Neural cell (in vitro differentiated cells): ENCODE measurements at regions not wholly inside any gene's neighbourhood (a gene's known extent, or its start where the extent isn't known, plus 50 kb on each side); places are given as distances from the start of the nearest gene placed in this dataset.

ENCODE experiments used
- H2AFZ ChIP-seq: fragments of 200-600, 300-800 bp; sonication (generic), shearing (Covaris generic); 2 replicates; pipeline ENCODE4 v1.6.0; 2014; ENCODE audit warnings: low read depth, mild to moderate bottlenecking, antibody characterized with exemption, low read length, moderate library complexity
- H3F3A ChIP-seq: fragments of 200-600 bp; shearing (Covaris generic); 2 replicates; pipeline ENCODE4 v1.6.1; 2016; ENCODE audit warnings: mild to moderate bottlenecking, moderate library complexity, mixed read lengths, antibody characterized with exemption, low read length; ENCODE audit not compliant: insufficient read depth, poor library complexity, severe bottlenecking
- H3K27ac ChIP-seq: fragments of 200-600, 300-800 bp; sonication (generic), shearing (Covaris generic); 2 replicates; pipeline ENCODE4 v1.5.1; 2014; ENCODE audit warnings: mild to moderate bottlenecking, low read length, moderate library complexity
- H3K27me3 ChIP-seq: fragments of 300-800, 200-600 bp; sonication (generic), shearing (Covaris generic); 2 replicates; pipeline ENCODE4 v1.6.0; 2014; ENCODE audit warnings: mild to moderate bottlenecking, low read depth, low read length, moderate library complexity; ENCODE audit not compliant: insufficient read depth
- H3K36me3 ChIP-seq: fragments of 300-800, 200-600 bp; sonication (generic), shearing (Covaris generic); 2 replicates; pipeline ENCODE4 v1.5.1; 2014; ENCODE audit warnings: mild to moderate bottlenecking, antibody characterized with exemption, low read length, moderate library complexity; ENCODE audit not compliant: insufficient read depth
- H3K4me2 ChIP-seq: fragments of 300-800, 200-600 bp; sonication (generic), shearing (Covaris generic); 2 replicates; pipeline ENCODE4 v1.6.0; 2014; ENCODE audit warnings: mild to moderate bottlenecking, low read length
- H3K4me3 ChIP-seq: fragments of 300-800, 200-600 bp; sonication (generic), shearing (Covaris generic); 2 replicates; pipeline ENCODE4 v1.5.1; 2014; ENCODE audit warnings: mild to moderate bottlenecking, low read length, moderate library complexity
- H3K79me2 ChIP-seq: fragments of 200-600 bp; shearing (Covaris generic); replicated peaks from 2 replicates; pipeline ENCODE4 v1.6.0; 2014; ENCODE audit warnings: mild to moderate bottlenecking, low read length, moderate library complexity; ENCODE audit not compliant: insufficient read depth
- H3K9ac ChIP-seq: fragments of 300-800, 200-600 bp; sonication (generic), shearing (Covaris generic); 2 replicates; pipeline ENCODE4 v1.6.1; 2016; ENCODE audit warnings: mild to moderate bottlenecking, low read length, mixed read lengths
- H3K9me2 ChIP-seq: fragments of 200-600 bp; shearing (Covaris generic); 2 replicates; pipeline ENCODE4 v1.6.1; 2016; ENCODE audit warnings: mild to moderate bottlenecking, low read length, mixed read lengths; ENCODE audit not compliant: insufficient read depth
- H3K9me3 ChIP-seq: fragments of 200-600, 300-800 bp; sonication (generic), shearing (Covaris generic); 2 replicates; pipeline ENCODE4 v1.6.1; 2016; ENCODE audit warnings: mild to moderate bottlenecking, mixed run types, low read length, moderate library complexity, mixed read lengths
- H4K20me1 ChIP-seq: fragments of 200-600 bp; shearing (Covaris generic); 2 replicates; pipeline ENCODE4 v1.6.1; 2016; ENCODE audit warnings: mild to moderate bottlenecking, mixed run types; ENCODE audit not compliant: insufficient read depth
- CTCF ChIP-seq: fragments of 450-650 bp; IDR thresholded peaks from 2 replicates; pipeline ENCODE4 v1.5.1; 2014; ENCODE audit warnings: antibody characterized with exemption, mild to moderate bottlenecking, moderate library complexity; ENCODE audit not compliant: poor library complexity, severe bottlenecking
- EP300 ChIP-seq: fragments of 450-650 bp; conservative IDR thresholded peaks from 2 replicates; pipeline ENCODE4 v1.6.1; 2014; ENCODE audit warnings: antibody characterized with exemption, mild to moderate bottlenecking, moderate library complexity; ENCODE audit not compliant: poor library complexity, severe bottlenecking
- EZH2 ChIP-seq: fragments of 200-600, 300-800 bp; shearing (Covaris generic), sonication (generic); IDR thresholded peaks from 2 replicates; pipeline ENCODE4 v1.6.1; 2014; ENCODE audit warnings: antibody characterized with exemption, low read length, borderline replicate concordance, mild to moderate bottlenecking; ENCODE audit not compliant: insufficient read depth, poor library complexity, severe bottlenecking
- MXI1 ChIP-seq: fragments of 450-650 bp; conservative IDR thresholded peaks from 2 replicates; pipeline ENCODE4 v1.6.1; 2014; ENCODE audit warnings: antibody characterized with exemption, mild to moderate bottlenecking; ENCODE audit not compliant: poor library complexity, severe bottlenecking
- POLR2AphosphoS5 ChIP-seq: IDR thresholded peaks from 2 replicates; pipeline ENCODE4 v1.6.1; 2012
- RAD21 ChIP-seq: fragments of 450-650 bp; conservative IDR thresholded peaks from 2 replicates; pipeline ENCODE4 v1.6.1; 2014; ENCODE audit warnings: antibody characterized with exemption, mild to moderate bottlenecking, moderate library complexity
- SMC3 ChIP-seq: fragments of 450-650 bp; conservative IDR thresholded peaks from 2 replicates; pipeline ENCODE4 v1.6.1; 2014; ENCODE audit warnings: antibody characterized with exemption, mild to moderate bottlenecking, moderate library complexity; ENCODE audit not compliant: poor library complexity
- TAF1 ChIP-seq: IDR thresholded peaks from 2 replicates; pipeline ENCODE4 v1.6.1; 2012; ENCODE audit warnings: low read depth
- TF ChIP-seq, protein P1 (sequence below): IDR thresholded peaks from 2 replicates; pipeline ENCODE4 v1.6.1; 2012; ENCODE audit warnings: borderline replicate concordance

DNA sequence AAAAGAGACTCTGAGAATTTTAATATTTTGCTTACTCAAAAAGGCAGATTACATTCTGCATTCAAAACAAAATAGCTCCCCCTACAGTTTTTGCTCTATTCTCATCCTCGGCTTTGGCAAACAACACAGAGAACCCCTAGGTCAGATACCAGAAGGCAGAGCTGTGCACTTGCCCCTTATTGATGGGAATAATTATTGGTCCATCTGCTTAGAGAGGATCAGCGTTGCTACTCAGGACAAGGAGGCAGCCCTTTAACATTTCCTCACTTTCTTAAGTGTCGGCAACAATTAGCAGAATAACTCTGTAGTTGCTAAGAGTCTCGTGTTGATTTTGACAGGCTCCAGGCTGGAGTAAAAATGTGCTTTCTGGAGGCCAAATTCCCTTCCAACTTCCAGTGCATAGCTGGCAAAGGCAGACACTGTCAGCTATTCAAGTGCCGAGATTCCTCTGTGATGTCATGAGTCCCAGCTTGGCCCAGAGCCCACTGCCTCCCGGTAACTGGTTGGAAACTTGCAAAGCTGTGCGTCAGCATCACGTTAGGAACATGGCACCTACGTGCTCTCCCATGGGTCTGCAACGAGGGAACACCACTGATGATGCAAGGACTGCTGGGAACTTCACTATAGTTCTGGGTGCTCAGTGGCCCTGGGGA, 482.7 kb upstream of the ADAMTS9 start:
- Histone ChIP-seq H3K79me2 (no peaks in the 10 kb centered on the region), H3K9me3 (no peaks in the 10 kb centered on the region), H3K9ac (no peak overlapping the region), H4K20me1 (no peaks in the 10 kb centered on the region), H3F3A (no peaks in the 10 kb centered on the region), H3K27me3 (no peaks in the 10 kb centered on the region), H2AFZ (no peak overlapping the region), H3K27ac (no peak overlapping the region), H3K4me3 (no peak overlapping the region), H3K9me2 (no peaks in the 10 kb centered on the region), H3K36me3 (no peaks in the 10 kb centered on the region), H3K4me2 (no peak overlapping the region)
- TF ChIP-seq EZH2 (no peak), CTCF (peak; percentile 15), MXI1 (no peak), RAD21 (peak; percentile 22), EP300 (no peak), SMC3 (no peak), TAF1 (no peak), POLR2AphosphoS5 (no peak)
- TF ChIP-seq, protein P1, sequence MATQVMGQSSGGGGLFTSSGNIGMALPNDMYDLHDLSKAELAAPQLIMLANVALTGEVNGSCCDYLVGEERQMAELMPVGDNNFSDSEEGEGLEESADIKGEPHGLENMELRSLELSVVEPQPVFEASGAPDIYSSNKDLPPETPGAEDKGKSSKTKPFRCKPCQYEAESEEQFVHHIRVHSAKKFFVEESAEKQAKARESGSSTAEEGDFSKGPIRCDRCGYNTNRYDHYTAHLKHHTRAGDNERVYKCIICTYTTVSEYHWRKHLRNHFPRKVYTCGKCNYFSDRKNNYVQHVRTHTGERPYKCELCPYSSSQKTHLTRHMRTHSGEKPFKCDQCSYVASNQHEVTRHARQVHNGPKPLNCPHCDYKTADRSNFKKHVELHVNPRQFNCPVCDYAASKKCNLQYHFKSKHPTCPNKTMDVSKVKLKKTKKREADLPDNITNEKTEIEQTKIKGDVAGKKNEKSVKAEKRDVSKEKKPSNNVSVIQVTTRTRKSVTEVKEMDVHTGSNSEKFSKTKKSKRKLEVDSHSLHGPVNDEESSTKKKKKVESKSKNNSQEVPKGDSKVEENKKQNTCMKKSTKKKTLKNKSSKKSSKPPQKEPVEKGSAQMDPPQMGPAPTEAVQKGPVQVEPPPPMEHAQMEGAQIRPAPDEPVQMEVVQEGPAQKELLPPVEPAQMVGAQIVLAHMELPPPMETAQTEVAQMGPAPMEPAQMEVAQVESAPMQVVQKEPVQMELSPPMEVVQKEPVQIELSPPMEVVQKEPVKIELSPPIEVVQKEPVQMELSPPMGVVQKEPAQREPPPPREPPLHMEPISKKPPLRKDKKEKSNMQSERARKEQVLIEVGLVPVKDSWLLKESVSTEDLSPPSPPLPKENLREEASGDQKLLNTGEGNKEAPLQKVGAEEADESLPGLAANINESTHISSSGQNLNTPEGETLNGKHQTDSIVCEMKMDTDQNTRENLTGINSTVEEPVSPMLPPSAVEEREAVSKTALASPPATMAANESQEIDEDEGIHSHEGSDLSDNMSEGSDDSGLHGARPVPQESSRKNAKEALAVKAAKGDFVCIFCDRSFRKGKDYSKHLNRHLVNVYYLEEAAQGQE, result no peak

DNA sequence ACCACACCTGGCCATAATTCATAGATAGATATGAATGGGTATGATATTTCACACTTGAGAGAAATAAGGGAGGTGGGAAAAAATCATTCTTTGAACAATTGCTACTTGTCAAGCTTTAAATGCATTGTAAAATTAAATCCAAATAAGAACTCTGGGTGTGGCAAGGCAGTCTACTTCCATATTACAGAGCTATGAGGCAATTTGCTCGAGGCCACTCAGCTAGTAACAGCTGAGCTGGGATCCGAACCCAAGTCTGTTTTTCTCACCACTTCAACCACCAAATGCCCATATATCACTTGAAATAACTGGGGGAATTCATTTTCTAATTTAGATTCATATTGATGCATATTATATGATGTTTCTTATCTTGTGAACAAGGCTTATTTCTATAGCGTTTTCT, 482.2 kb upstream of the ADAMTS9 start:
- H3K9ac ChIP-seq, result no peak overlapping the region

More for the DNA sequence above, 482.2 kb upstream of the ADAMTS9 start:
- no peaks in the 10 kb centered on the region for H3K9me2 ChIP-seq
- H3K27me3 ChIP-seq, result no peaks in the 10 kb centered on the region
- H3K36me3 ChIP-seq, result no peaks in the 10 kb centered on the region
- no peaks in the 10 kb centered on the region for H3K79me2 ChIP-seq
- H2AFZ ChIP-seq, result no peak overlapping the region
- TF ChIP-seq SMC3 (no peak), EZH2 (no peak), POLR2AphosphoS5 (no peak), TAF1 (no peak), MXI1 (no peak), EP300 (no peak), CTCF (no peak), RAD21 (no peak)
- TF ChIP-seq, protein P1, result no peak
- H3K27ac ChIP-seq, result no peak overlapping the region
- no peaks in the 10 kb centered on the region for H3K9me3 ChIP-seq
- no peak overlapping the region for H3K4me3 ChIP-seq
- no peak overlapping the region for H3K4me2 ChIP-seq
- H4K20me1 ChIP-seq, result no peaks in the 10 kb centered on the region
- no peaks in the 10 kb centered on the region for H3F3A ChIP-seq
